Activated CD4-positive, alpha-beta T cell treated with anti-CD3 and anti-CD28 coated beads, Interleukin-2, amount 10 ng/mL, durations not matched to agents 7 days and 5 days (primary cell): ENCODE measurements at regions not wholly inside any gene's neighbourhood (a gene's known extent, or its start where the extent isn't known, plus 50 kb on each side); places are given as distances from the start of the nearest gene placed in this dataset.
"Not testable (repeated sequence)": the region's sequence is repeated elsewhere in the genome, so short reads cannot be mapped to it uniquely, and the experiment has no call there.

ENCODE experiments used
- CTCF ChIA-PET: fragments of 350-600 bp; sonication (Branson Sonifier 250); formaldehyde crosslinking; loops from one replicate; lab custom pipeline; 2021; ENCODE audit warnings: antibody characterized with exemption; lab: Charles Lee
- POLR2A ChIA-PET: fragments of 350-600 bp; sonication (Branson Sonifier 250); formaldehyde crosslinking; loops from one replicate; lab custom pipeline; 2021; ENCODE audit warnings: antibody characterized with exemption; lab: Charles Lee
- DNase-seq: peaks from one replicate; pipeline ENCODE4 v3.0.0-alpha.2; 2020
- H3K27ac Mint-ChIP-seq: one replicate; pipeline ENCODE4 v1.8.0; 2021; ENCODE audit warnings: mild to moderate bottlenecking, moderate library complexity, mixed read lengths
- H3K27me3 Mint-ChIP-seq: one replicate; pipeline ENCODE4 v1.8.0; 2021; ENCODE audit warnings: mixed read lengths
- H3K36me3 Mint-ChIP-seq: one replicate; pipeline ENCODE4 v1.8.0; 2021; ENCODE audit warnings: low read depth, mixed read lengths
- H3K4me1 Mint-ChIP-seq: one replicate; pipeline ENCODE4 v1.8.0; 2021; ENCODE audit warnings: mixed read lengths
- H3K4me3 Mint-ChIP-seq: one replicate; pipeline ENCODE4 v1.8.0; 2021; ENCODE audit warnings: mild to moderate bottlenecking, moderate library complexity, mixed read lengths
- H3K9me3 Mint-ChIP-seq: one replicate; pipeline ENCODE4 v1.8.0; 2021; ENCODE audit warnings: mixed read lengths

DNA sequence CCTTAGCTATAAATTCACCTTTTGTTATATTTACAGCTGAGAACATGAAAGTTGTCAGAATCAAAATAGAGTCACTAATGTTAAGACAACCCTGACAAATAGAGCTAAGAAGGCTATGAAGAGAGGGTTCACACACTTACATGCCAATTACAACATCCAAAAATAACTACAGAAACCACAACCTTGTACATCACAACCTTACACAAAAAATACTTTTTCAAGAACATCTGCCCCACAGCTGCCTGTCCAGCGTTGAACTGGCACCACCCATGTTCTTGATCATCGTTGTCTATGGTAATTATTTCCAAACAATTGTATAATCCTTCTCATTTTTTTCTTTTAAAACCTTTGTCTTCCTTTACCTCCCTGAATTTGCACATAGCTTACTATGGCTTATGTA lies 231.2 kb upstream of the FKBP1C start:
- no peak overlapping the region for H3K4me3 Mint-ChIP-seq
- H3K27me3 Mint-ChIP-seq: no peaks in the 10 kb centered on the region
- no peak overlapping the region for H3K27ac Mint-ChIP-seq
- CTCF ChIA-PET: no interaction called here
- no peaks in the 10 kb centered on the region for H3K36me3 Mint-ChIP-seq
- H3K9me3 Mint-ChIP-seq: no peaks in the 10 kb centered on the region
- POLR2A ChIA-PET: no interaction called here
- no peaks in the 10 kb centered on the region for H3K4me1 Mint-ChIP-seq
- no peak for DNase-seq

DNA sequence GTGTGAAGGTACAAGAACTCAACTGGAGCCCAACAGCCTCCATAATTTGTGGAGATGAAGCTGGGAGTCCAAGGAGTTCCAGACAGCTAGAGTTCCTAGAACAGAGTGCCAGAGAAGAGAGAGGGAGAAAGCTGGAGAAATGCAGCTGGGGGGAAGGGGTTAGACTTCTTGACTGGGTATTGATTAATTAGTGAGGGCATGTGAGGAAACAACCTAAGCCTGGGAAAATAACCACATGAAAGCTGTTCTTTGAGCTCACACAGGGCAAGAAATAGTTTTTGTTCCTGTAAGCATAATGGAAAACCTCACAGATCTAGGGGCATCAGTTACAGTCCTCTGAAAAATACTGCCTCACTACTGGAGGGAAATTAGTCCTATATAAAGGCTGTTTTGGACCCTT lies 230.5 kb upstream of the FKBP1C start:
- Mint-ChIP-seq H3K27me3 (no peaks in the 10 kb centered on the region), H3K4me3 (no peak overlapping the region)
- POLR2A ChIA-PET: no interaction called here

DNA sequence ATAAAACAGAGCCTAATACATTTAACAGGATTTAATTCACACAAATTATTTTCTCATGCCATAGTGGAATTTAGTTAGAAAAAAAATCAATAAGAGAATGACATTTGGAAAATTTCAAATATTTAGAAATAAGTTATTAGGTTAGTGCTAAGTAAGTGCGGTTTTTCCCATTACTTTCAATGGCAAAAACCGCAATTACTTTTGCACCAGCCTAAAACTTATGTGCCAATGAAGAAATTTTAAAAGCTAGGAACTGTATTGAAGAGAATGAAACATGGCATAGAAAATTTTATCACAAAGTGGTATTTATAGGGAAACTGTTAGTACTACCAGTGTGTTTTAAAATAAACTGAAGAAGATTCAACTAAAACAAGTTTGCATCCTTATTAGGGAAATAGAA lies 228.3 kb upstream of the FKBP1C start:
- no peaks in the 10 kb centered on the region for H3K4me1 Mint-ChIP-seq
- H3K27me3 Mint-ChIP-seq: no peaks in the 10 kb centered on the region
- H3K4me3 Mint-ChIP-seq: no peak overlapping the region
- ChIA-PET CTCF (no interaction called here), POLR2A (no interaction called here)
- no peak overlapping the region for H3K27ac Mint-ChIP-seq
- no peak for DNase-seq
- no peaks in the 10 kb centered on the region for H3K36me3 Mint-ChIP-seq
- H3K9me3 Mint-ChIP-seq: peaks cover 4% of the 10 kb centered on the region

More for the DNA sequence above, 230.5 kb upstream of the FKBP1C start:
- CTCF ChIA-PET: no interaction called here
- H3K36me3 Mint-ChIP-seq: no peaks in the 10 kb centered on the region
- no peak overlapping the region for H3K27ac Mint-ChIP-seq
- no peaks in the 10 kb centered on the region for H3K9me3 Mint-ChIP-seq
- H3K4me1 Mint-ChIP-seq: no peaks in the 10 kb centered on the region
- no peak for DNase-seq

DNA sequence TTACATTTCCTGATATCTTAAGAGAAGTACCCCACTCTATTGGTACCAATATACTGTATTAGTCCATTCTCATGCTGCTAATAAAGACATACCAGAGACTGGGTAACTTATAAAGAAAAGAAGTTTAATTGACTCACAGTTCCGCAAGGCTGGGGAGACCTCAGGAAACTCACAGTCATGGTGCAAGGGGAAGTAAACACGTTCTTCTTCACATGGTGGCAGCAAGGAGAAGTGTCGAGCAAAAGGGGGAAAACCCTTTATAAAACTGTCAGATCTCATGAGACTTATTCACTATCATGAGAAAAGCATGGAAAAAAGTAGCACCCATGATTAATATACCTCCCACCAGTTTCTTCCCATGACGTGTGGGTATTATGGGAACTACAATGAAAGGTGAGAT lies 219.6 kb upstream of the FKBP1C start:
- DNase-seq, POLR2A ChIA-PET, H3K27me3 Mint-ChIP-seq, H3K27ac Mint-ChIP-seq, H3K36me3 Mint-ChIP-seq, CTCF ChIA-PET, H3K4me1 Mint-ChIP-seq, H3K4me3 Mint-ChIP-seq: not testable (repeated sequence)
- peaks cover 14% of the 10 kb centered on the region for H3K9me3 Mint-ChIP-seq

DNA sequence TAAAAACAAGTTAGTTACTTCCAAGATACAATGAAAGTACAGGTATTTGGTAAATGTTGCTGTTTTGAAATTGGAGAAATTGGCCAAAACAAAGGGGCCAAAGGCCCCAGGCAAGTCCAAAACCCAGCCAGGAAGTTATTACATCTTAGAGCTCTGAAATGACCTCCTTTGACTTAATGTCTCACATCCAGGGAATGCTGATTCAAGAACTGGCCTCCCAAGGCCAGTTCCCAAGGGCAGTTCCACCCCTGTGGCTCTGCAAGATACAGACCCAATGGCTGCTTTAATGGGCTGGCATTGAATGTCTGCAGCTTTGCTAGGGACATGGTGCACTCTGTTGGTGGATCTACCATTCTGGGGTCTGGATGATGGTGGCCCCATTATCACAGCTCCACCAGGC lies 217.3 kb upstream of the FKBP1C start:
- H3K36me3 Mint-ChIP-seq: no peaks in the 10 kb centered on the region
- no peak for DNase-seq
- H3K4me1 Mint-ChIP-seq: no peaks in the 10 kb centered on the region
- CTCF ChIA-PET: no interaction called here
- H3K4me3 Mint-ChIP-seq: no peak overlapping the region
- H3K9me3 Mint-ChIP-seq: peaks cover 7% of the 10 kb centered on the region
- H3K27me3 Mint-ChIP-seq: no peaks in the 10 kb centered on the region
- no peak overlapping the region for H3K27ac Mint-ChIP-seq
- POLR2A ChIA-PET: no interaction called here

DNA sequence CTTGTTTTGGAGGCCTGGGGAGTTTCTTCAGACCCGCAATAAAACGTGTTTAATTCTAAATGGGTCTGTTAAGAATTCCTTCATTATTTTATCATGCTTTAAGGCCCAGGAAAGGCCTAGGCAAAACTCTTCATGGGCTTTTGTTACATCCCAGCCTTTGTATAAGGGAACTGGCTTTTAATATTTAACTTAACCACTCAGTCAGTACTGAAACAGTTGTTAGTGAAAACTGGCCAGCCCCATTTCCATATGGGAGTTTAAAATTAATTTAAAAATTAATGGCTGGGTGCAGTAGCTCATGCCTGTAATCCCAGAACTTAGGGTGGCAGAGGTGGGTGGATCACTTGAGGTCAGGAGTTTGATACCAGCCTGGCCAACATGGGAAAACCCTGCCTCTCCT lies 213.2 kb upstream of the FKBP1C start:
- POLR2A ChIA-PET: no interaction called here
- Mint-ChIP-seq H3K9me3 (peaks cover 5% of the 10 kb centered on the region), H3K36me3 (no peaks in the 10 kb centered on the region), H3K4me1 (no peaks in the 10 kb centered on the region), H3K27me3 (no peaks in the 10 kb centered on the region), H3K4me3 (no peak overlapping the region), H3K27ac (no peak overlapping the region)
- no peak for DNase-seq
- CTCF ChIA-PET: interaction anchor here (0.6 kb wide), 1 partner anchor 14 kb away, joined by 3 read pairs; no protein-coding TSS in a partner anchor

DNA sequence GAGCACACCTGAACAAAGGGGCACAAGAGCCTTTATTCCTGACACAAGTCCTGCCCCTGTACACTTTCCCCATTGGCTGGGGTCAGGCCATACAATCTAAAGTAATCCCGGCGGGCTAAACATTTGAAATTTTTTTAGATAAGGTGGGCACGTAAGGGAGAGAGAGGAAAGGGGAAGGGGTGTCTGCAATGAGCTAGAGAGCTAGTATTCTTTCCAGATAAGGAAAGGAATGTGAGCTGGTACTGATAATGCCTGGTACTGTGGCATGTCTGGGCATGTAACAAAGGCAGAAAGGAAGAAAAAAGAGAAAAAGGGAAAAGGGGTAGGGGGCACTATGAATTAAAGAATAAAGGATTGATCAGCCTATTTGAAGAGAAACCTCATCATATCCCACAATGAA lies 212.0 kb upstream of the FKBP1C start:
- POLR2A ChIA-PET: interaction anchor here (0.6 kb wide), 1 partner anchor 794 kb away, joined by 3 read pairs; no protein-coding TSS in a partner anchor
- H3K36me3 Mint-ChIP-seq, H3K4me1 Mint-ChIP-seq, CTCF ChIA-PET, H3K4me3 Mint-ChIP-seq, H3K9me3 Mint-ChIP-seq, H3K27ac Mint-ChIP-seq, DNase-seq, H3K27me3 Mint-ChIP-seq: not testable (repeated sequence)

DNA sequence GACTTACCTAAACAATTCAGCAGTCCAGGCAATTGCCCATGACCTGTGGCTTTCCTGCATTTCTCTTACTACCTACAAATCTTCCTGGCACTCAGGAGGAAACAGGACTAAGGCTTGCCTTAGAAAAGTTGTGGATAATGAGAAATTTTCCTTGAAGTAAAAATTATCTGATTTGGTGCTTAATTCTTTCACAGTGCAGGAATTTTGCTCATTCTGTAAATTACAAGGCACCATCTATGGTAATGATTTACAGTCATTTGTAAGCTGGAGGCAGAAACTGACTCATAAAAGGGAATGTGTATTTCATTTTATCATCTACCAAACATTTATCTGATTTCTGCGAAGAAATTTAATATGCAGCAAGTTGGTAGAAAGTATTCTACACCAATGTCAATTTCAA lies 211.5 kb upstream of the FKBP1C start:
- no peaks in the 10 kb centered on the region for H3K4me1 Mint-ChIP-seq
- POLR2A ChIA-PET: no interaction called here
- H3K27me3 Mint-ChIP-seq: no peaks in the 10 kb centered on the region
- DNase-seq: no peak
- H3K36me3 Mint-ChIP-seq: no peaks in the 10 kb centered on the region
- H3K9me3 Mint-ChIP-seq: peaks cover 5% of the 10 kb centered on the region
- CTCF ChIA-PET: no interaction called here
- H3K27ac Mint-ChIP-seq: no peak overlapping the region
- no peak overlapping the region for H3K4me3 Mint-ChIP-seq

DNA sequence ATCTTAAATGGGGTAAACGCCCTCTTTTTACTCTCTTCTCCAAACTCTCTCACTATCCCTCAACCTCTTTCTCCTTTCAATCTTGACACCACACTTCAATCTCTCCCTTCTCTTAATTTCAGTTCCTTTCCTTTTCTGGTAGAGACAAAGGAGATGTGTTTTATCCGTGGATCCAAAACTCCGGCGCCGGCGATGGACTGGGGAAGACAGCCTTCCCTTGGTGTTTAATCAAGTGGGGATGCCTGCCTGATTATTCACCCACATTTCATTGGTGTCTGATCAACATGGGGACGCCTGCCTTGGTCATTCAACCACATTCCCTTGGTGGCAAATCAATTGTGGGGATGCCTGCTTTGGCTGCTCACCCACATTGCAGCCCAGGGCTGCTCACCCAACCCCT lies 205.3 kb upstream of the FKBP1C start:
- H3K4me3 Mint-ChIP-seq, H3K4me1 Mint-ChIP-seq, H3K36me3 Mint-ChIP-seq, H3K27ac Mint-ChIP-seq, POLR2A ChIA-PET, DNase-seq, CTCF ChIA-PET, H3K9me3 Mint-ChIP-seq, H3K27me3 Mint-ChIP-seq: not testable (repeated sequence)

DNA sequence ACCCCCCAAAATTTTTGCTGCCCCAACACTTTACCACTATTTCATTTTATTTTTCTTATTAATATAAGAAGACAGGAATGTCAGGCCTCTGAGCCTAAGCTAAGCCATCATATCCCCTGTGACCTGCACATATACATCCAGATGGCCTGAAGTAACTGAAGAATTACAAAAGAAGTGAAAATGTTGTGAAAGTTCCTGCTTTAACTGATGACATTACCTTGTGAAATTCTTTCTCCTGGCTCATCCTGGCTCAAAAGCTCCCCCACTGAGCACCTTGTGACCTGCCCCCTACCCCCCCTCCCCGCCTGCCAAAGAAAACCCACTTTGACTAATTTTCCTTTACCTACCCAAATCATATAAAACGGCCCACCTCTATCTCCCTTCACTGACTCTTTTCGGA lies 200.3 kb upstream of the FKBP1C start:
- H3K27ac Mint-ChIP-seq, H3K36me3 Mint-ChIP-seq, DNase-seq, H3K4me1 Mint-ChIP-seq, CTCF ChIA-PET, H3K27me3 Mint-ChIP-seq, H3K4me3 Mint-ChIP-seq, POLR2A ChIA-PET, H3K9me3 Mint-ChIP-seq: not testable (repeated sequence)

DNA sequence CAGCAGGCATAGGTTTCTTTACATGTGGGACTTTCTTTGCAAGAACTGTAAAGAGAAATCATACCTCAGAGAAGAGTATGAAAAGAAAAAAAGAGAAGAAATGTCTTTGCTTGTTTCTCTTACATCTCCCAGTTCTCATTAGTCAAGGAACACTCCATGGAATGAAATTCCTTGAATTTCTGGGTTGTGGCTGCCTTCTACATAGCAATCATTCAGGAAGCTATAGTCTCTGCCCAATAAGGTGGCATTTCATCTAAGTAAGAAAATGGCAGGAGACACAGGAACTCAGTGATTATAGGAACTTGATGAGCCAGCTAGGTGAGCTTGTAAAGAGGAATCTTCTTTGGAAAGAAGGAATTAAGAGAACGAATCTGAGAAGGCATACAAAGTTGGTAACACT lies 197.0 kb upstream of the FKBP1C start:
- ChIA-PET CTCF (no interaction called here), POLR2A (interaction anchor here (0.6 kb wide), 1 partner anchor 35 kb away, joined by 3 read pairs; no protein-coding TSS in a partner anchor)
- H3K27me3 Mint-ChIP-seq: no peaks in the 10 kb centered on the region
- H3K36me3 Mint-ChIP-seq: no peaks in the 10 kb centered on the region
- DNase-seq: no peak
- H3K4me3 Mint-ChIP-seq: no peak overlapping the region
- H3K9me3 Mint-ChIP-seq: no peaks in the 10 kb centered on the region
- H3K4me1 Mint-ChIP-seq: no peaks in the 10 kb centered on the region
- no peak overlapping the region for H3K27ac Mint-ChIP-seq

DNA sequence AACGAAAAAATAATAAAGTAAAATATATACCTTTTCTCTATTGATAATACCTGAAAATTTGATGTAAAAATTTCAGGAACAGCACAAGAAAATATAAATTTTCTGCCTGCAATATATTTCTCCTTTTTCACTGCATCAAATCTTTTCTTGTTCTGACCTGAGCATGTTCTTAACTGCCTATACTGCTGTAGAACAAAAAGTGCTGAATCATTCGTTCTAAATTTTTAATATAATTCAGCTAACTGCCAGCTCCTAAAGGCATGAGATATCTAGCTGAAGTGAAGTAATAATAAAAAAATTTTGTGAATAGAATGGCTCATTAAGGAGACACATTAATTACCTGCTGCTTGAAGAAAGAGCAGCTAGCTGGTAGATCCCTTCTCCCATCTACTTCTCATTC lies 188.6 kb upstream of the FKBP1C start:
- H3K4me1 Mint-ChIP-seq: no peaks in the 10 kb centered on the region
- ChIA-PET POLR2A (interaction anchor here (0.7 kb wide), 1 partner anchor 80 kb away, joined by 6 read pairs; no protein-coding TSS in a partner anchor), CTCF (no interaction called here)
- no peaks in the 10 kb centered on the region for H3K9me3 Mint-ChIP-seq
- DNase-seq: no peak
- H3K36me3 Mint-ChIP-seq: no peaks in the 10 kb centered on the region
- no peak overlapping the region for H3K4me3 Mint-ChIP-seq
- no peak overlapping the region for H3K27ac Mint-ChIP-seq
- H3K27me3 Mint-ChIP-seq: no peaks in the 10 kb centered on the region

DNA sequence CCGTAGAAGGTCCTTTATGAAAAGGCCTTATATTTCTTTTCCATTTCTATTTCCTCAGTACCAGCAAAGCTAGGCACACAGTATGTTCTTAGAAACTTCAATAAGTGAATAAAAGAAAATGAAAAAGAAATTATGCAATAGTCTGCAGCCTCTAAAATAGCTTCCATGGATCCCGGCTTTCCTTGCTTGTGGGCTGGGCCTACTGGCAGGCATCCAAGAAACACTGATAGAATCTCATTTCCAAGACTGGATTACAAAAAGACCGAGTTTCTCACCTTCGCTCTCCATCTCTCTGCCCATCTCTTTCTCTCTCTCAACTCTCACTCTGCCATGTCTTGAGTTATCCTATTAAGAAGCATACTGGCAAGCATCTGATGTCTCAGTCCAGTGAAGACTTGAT lies 187.5 kb upstream of the FKBP1C start:
- no peaks in the 10 kb centered on the region for H3K9me3 Mint-ChIP-seq
- H3K27ac Mint-ChIP-seq: no peak overlapping the region
- H3K4me1 Mint-ChIP-seq: no peaks in the 10 kb centered on the region
- no peak overlapping the region for H3K4me3 Mint-ChIP-seq
- no peaks in the 10 kb centered on the region for H3K36me3 Mint-ChIP-seq
- DNase-seq: no peak
- no peaks in the 10 kb centered on the region for H3K27me3 Mint-ChIP-seq
- POLR2A ChIA-PET: no interaction called here
- CTCF ChIA-PET: no interaction called here

DNA sequence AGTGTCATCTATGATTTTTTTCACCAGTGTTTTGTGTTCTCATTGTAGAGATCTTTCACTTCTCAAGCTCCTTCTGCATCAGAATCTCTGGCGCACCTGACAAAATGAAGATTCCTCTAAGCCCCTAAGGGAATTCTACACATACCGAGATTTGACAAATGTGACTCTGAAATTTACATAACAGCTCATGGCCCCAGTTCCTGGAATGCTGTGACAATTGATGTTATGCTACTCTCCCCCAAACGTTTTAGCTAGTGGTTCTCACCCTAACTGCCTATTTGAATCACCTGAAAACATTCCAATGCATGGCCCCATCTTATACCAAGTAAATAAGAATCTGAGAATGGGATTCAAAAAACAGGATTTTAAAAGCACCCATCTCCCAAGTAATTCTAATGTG lies 162.1 kb upstream of the FKBP1C start:
- Mint-ChIP-seq H3K4me3 (no peak overlapping the region), H3K27ac (no peak overlapping the region), H3K4me1 (no peaks in the 10 kb centered on the region), H3K36me3 (no peaks in the 10 kb centered on the region), H3K9me3 (peaks cover 5% of the 10 kb centered on the region), H3K27me3 (no peaks in the 10 kb centered on the region)
- no peak for DNase-seq
- ChIA-PET CTCF (no interaction called here), POLR2A (interaction anchor here (0.6 kb wide), 1 partner anchor 35 kb away, joined by 3 read pairs; no protein-coding TSS in a partner anchor)
